GM12878 (cell line): ENCODE measurements at regions not wholly inside any gene's neighbourhood (a gene's known extent, or its start where the extent isn't known, plus 50 kb on each side); places are given as distances from the start of the nearest gene placed in this dataset.

ENCODE experiments used
- ATAC-seq: fragments of 200-7000 bp; cut with Tn5 transposase; 3 replicates; pipeline ENCODE4 v1.9.1; 2020; ENCODE audit warnings: mild to moderate bottlenecking, moderate library complexity
- BruUV-seq: library from RNA; stranded (reverse); fragments of 400-500 nt; replicated peaks from 2 replicates; lab custom pipeline; 2021; lab: Mats Ljungman, UMichigan
- CTCF ChIA-PET: fragments of 300-600 bp; sonication (Branson Sonifier 250); formaldehyde crosslinking; extraction: SDS; loops from one replicate; lab custom pipeline; 2021; ENCODE audit warnings: inconsistent platforms; lab: Yijun Ruan, JAX
- POLR2A ChIA-PET: fragments of 350-600 bp; formaldehyde crosslinking; extraction: SDS; loops from one replicate; lab custom pipeline; 2021; ENCODE audit warnings: inconsistent platforms; lab: Charles Lee
- RAD21 ChIA-PET: fragments of 300-600 bp; sonication (Branson Sonifier 250); formaldehyde crosslinking; loops from one replicate; lab custom pipeline; 2023; ENCODE audit warnings: antibody characterized with exemption; ENCODE audit not compliant: unreplicated experiment; lab: Charles Lee
- SMC1A ChIA-PET: fragments of 300-600 bp; sonication (Branson Sonifier 250); formaldehyde crosslinking; loops from one replicate; lab custom pipeline; 2023; ENCODE audit not compliant: unreplicated experiment, uncharacterized antibody; lab: Charles Lee
- DNase-seq: peaks from one replicate; pipeline ENCODE4 v3.0.0-alpha.2; 2011; ENCODE audit warnings: low read depth, low spot score
- FAIRE-seq: peaks from 3 replicates; lab custom pipeline; 2011; peaks lifted over from hg19 to GRCh38; lab: Jason Lieb, UNC
- H2AFZ ChIP-seq: 2 replicates; pipeline ENCODE4 v1.6.0; 2011; ENCODE audit warnings: low read depth, low read length, control low read depth; ENCODE audit not compliant: control insufficient read depth
- H3K27ac ChIP-seq: 2 replicates; pipeline ENCODE4 v1.5.1; 2011; ENCODE audit warnings: control low read depth; ENCODE audit not compliant: control insufficient read depth, insufficient read depth
- H3K27me3 ChIP-seq, 2 experiments: replicated peaks in 1 of 2; 2 replicates each; pipeline versions ENCODE4 v1.6.0 to v1.6.1; 2011; ENCODE audit warnings: low read length in 1 of 2; ENCODE audit not compliant: control insufficient read depth in 2 of 2, insufficient read depth in 2 of 2
- H3K36me3 ChIP-seq, 2 experiments: 2 replicates each; pipeline ENCODE4 v1.5.1; 2011; ENCODE audit warnings: low read length in 1 of 2; ENCODE audit not compliant: control insufficient read depth in 2 of 2, insufficient read depth in 2 of 2
- H3K4me1 ChIP-seq: 2 replicates; pipeline ENCODE4 v1.6.1; 2011; ENCODE audit warnings: mild to moderate bottlenecking, low read length, moderate library complexity, mixed read lengths; ENCODE audit not compliant: control insufficient read depth, insufficient read depth
- H3K4me2 ChIP-seq: 2 replicates; pipeline ENCODE4 v1.6.0; 2011; ENCODE audit warnings: control low read depth; ENCODE audit not compliant: control insufficient read depth, insufficient read depth
- H3K4me3 ChIP-seq: fragments of 200-600 bp; sonication (generic); 2 replicates; pipeline ENCODE4 v1.5.1; 2016
- H3K79me2 ChIP-seq: 2 replicates; pipeline ENCODE4 v1.6.0; 2011; ENCODE audit warnings: low read length; ENCODE audit not compliant: control insufficient read depth, insufficient read depth
- H3K9ac ChIP-seq: 2 replicates; pipeline ENCODE4 v1.8.0; 2011; ENCODE audit warnings: low read length, control low read depth, mixed read lengths; ENCODE audit not compliant: control insufficient read depth, insufficient read depth
- H3K9me3 ChIP-seq: replicated peaks from 3 replicates; pipeline ENCODE4 v1.5.1; 2011; ENCODE audit warnings: mild to moderate bottlenecking, low read length; ENCODE audit not compliant: control insufficient read depth, insufficient read depth
- H4K20me1 ChIP-seq: 2 replicates; pipeline ENCODE4 v1.6.0; 2011; ENCODE audit not compliant: control insufficient read depth, insufficient read depth
- ATF2 ChIP-seq: IDR thresholded peaks from 2 replicates; pipeline ENCODE4 v1.6.1; 2012; ENCODE audit warnings: low read length, inconsistent platforms
- CHD4 ChIP-seq: fragments of 200-600 bp; sonication (generic); IDR thresholded peaks from 2 replicates; pipeline ENCODE4 v1.6.1; 2016; ENCODE audit warnings: mild to moderate bottlenecking
- CREM ChIP-seq: IDR thresholded peaks from 2 replicates; pipeline ENCODE4 v1.6.1; 2014; ENCODE audit warnings: antibody characterized with exemption, low read depth
- DPF2 ChIP-seq: fragments of 450-650 bp; IDR thresholded peaks from 2 replicates; pipeline ENCODE4 v1.6.1; 2017; ENCODE audit warnings: mild to moderate bottlenecking
- E4F1 ChIP-seq: fragments of 450-650 bp; IDR thresholded peaks from 2 replicates; pipeline ENCODE4 v1.6.1; 2018; ENCODE audit warnings: borderline replicate concordance, mild to moderate bottlenecking; ENCODE audit not compliant: partially characterized antibody
- EED ChIP-seq: sonication (generic); IDR thresholded peaks from 2 replicates; pipeline ENCODE4 v1.6.1; 2016; ENCODE audit warnings: antibody characterized with exemption, low read depth
- IKZF1 ChIP-seq: fragments of 450-650 bp; conservative IDR thresholded peaks from 2 replicates; pipeline ENCODE4 v1.6.1; 2017; ENCODE audit warnings: antibody characterized with exemption, mild to moderate bottlenecking
- KDM1A ChIP-seq: fragments of 200-600 bp; sonication (generic); IDR thresholded peaks from 2 replicates; pipeline ENCODE4 v1.6.1; 2016; ENCODE audit warnings: borderline replicate concordance
- MAX ChIP-seq: IDR thresholded peaks from 2 replicates; pipeline ENCODE4 v1.6.1; 2012; ENCODE audit warnings: low read depth, low read length, improper control_type of control experiment
- NFYB ChIP-seq: IDR thresholded peaks from 2 replicates; pipeline ENCODE4 v1.6.1; 2011; ENCODE audit warnings: low read depth, mild to moderate bottlenecking, low read length, improper control_type of control experiment, moderate library complexity; ENCODE audit not compliant: insufficient read depth
- NRF1 ChIP-seq: conservative IDR thresholded peaks from 2 replicates; pipeline ENCODE4 v1.6.1; 2011; ENCODE audit warnings: mild to moderate bottlenecking, low read depth, low read length, improper control_type of control experiment
- RCOR1 ChIP-seq: conservative IDR thresholded peaks from 2 replicates; pipeline ENCODE4 v1.6.1; 2012; ENCODE audit warnings: low read depth, low read length, improper control_type of control experiment
- TAF1 ChIP-seq: IDR thresholded peaks from 2 replicates; pipeline ENCODE4 v1.6.1; 2011; ENCODE audit warnings: mild to moderate bottlenecking, low read depth, low read length, borderline replicate concordance
- TBL1XR1 ChIP-seq: IDR thresholded peaks from 2 replicates; pipeline ENCODE4 v1.6.1; 2012; ENCODE audit warnings: low read depth, low read length, improper control_type of control experiment
- YBX1 ChIP-seq: fragments of 450-650 bp; IDR thresholded peaks from 2 replicates; pipeline ENCODE4 v1.6.1; 2016; ENCODE audit warnings: antibody characterized with exemption
- ZNF274 ChIP-seq: IDR thresholded peaks from one replicate; pipeline ENCODE4 v1.8.0; 2011; ENCODE audit not compliant: insufficient read length, insufficient read depth
- ZNF592 ChIP-seq: fragments of 450-650 bp; IDR thresholded peaks from 2 replicates; pipeline ENCODE4 v1.6.1; 2017; ENCODE audit warnings: mild to moderate bottlenecking, moderate library complexity
- ZSCAN29 ChIP-seq: fragments of 450-650 bp; IDR thresholded peaks from 2 replicates; pipeline ENCODE4 v1.6.1; 2017; ENCODE audit warnings: mild to moderate bottlenecking, moderate library complexity
- WGBS: methylation state at CpG from one replicate; pipeline ENCODE4 v1.1.6; 2016; ENCODE audit warnings: low lambda C conversion rate; ENCODE audit not compliant: insufficient replicate concordance, insufficient coverage; ENCODE audit errors: missing lambda C conversion rate; 5-methylcytosine and 5-hydroxymethylcytosine counted together
- in situ Hi-C: fragments of 300-500 bp; cut with MboI; formaldehyde crosslinking; loops from 9 replicates; pipeline ENCODE4 v1.14.3; 2018; ENCODE audit warnings: mixed read lengths
- intact Hi-C: fragments of 100-400 bp; cut with micrococcal nuclease; formaldehyde crosslinking; loops from one replicate; pipeline ENCODE4 v1.14.2; 2022; ENCODE audit not compliant: unreplicated experiment

GRCh38 chr6:170193326-170193821, 97.5 kb downstream of the DLL1 start (continued):
- TF ChIP-seq ZNF592, result no peak
- no peak for TF ChIP-seq NFYB
- TF ChIP-seq NRF1, result no peak
- no peak for TF ChIP-seq RCOR1
- no peak for TF ChIP-seq E4F1

- Histone ChIP-seq H3K9me3 (no peaks in the 10 kb centered on the region; the same call in 2 of the 3 replicates), H3K79me2 (no peaks in the 10 kb centered on the region), H3K4me3 (no peak overlapping the region), H3K4me2 (no peak overlapping the region), H3K9ac (no peak overlapping the region), H4K20me1 (no peaks in the 10 kb centered on the region), H3K27me3 (no peaks in the 10 kb centered on the region), H3K36me3 (no peaks in the 10 kb centered on the region), H3K27ac (no peak overlapping the region), H2AFZ (no peak overlapping the region), H3K4me1 (no peaks in the 10 kb centered on the region)
- DNase-seq (no peak), FAIRE-seq (no peak), ATAC-seq (no peak)
- TF ChIP-seq TAF1 (no peak), MAX (no peak), EED (no peak), DPF2 (no peak), ZSCAN29 (no peak), YBX1 (no peak), ZNF274 (no peak), CHD4 (no peak), TBL1XR1 (no peak), KDM1A (no peak), IKZF1 (no peak), ATF2 (no peak), CREM (no peak)
- in situ Hi-C loops (no loop called here), intact Hi-C loops (no loop called here)
- CTCF ChIA-PET, result no interaction called here
- 16% methylated on average over 5 of the region's 5 CpGs for WGBS
- RAD21 ChIA-PET, result no interaction called here
- POLR2A ChIA-PET, result no interaction called here
- SMC1A ChIA-PET, result no interaction called here
- BruUV-seq, result no TSS peak
Measured at GRCh38 chr6:170192905-170193304, 98.0 kb downstream of the DLL1 start.
